ENCODE measurements at regions not wholly inside any gene's neighbourhood (a gene's known extent, or its start where the extent isn't known, plus 50 kb on each side); places are given as distances from the start of the nearest gene placed in this dataset.

DNA sequence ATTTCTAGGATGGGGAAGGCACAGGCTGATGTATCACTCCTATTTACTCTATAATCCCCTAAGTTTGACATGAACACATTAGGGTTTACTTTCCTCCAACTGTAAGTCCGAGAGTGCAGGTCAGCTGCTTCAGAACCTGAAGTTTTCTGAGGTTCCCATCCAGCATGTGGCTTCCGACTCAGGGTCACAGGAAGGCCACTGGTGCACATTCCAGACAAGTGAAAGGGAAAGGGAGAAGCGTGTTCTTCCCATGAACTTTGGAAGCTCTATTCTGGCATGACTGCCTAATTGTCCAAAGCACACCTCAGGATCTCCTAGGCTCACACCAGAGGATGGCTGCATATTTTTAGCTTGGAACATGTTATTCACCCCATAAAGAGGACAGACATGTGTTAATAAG, 602.6 kb downstream of the SEMA5A start:
- TF ChIP-seq SIN3A (IDR thresholded peaks at IDR 0.05; ENCODE audit: borderline replicate concordance, insufficient read depth, low read length) (no peak), POLR2AphosphoS5 (IDR thresholded peaks at IDR 0.05; ENCODE audit: low read depth, low read length) (no peak), TAF1 (IDR thresholded peaks at IDR 0.05; ENCODE audit: borderline replicate concordance, insufficient read depth, low read length) (no peak), FOXP2 (optimal IDR thresholded peaks at IDR 0.05; ENCODE audit: borderline replicate concordance, extremely low read depth, extremely low read length, insufficient read depth) (no peak)
- TF ChIP-seq, protein P1, sequence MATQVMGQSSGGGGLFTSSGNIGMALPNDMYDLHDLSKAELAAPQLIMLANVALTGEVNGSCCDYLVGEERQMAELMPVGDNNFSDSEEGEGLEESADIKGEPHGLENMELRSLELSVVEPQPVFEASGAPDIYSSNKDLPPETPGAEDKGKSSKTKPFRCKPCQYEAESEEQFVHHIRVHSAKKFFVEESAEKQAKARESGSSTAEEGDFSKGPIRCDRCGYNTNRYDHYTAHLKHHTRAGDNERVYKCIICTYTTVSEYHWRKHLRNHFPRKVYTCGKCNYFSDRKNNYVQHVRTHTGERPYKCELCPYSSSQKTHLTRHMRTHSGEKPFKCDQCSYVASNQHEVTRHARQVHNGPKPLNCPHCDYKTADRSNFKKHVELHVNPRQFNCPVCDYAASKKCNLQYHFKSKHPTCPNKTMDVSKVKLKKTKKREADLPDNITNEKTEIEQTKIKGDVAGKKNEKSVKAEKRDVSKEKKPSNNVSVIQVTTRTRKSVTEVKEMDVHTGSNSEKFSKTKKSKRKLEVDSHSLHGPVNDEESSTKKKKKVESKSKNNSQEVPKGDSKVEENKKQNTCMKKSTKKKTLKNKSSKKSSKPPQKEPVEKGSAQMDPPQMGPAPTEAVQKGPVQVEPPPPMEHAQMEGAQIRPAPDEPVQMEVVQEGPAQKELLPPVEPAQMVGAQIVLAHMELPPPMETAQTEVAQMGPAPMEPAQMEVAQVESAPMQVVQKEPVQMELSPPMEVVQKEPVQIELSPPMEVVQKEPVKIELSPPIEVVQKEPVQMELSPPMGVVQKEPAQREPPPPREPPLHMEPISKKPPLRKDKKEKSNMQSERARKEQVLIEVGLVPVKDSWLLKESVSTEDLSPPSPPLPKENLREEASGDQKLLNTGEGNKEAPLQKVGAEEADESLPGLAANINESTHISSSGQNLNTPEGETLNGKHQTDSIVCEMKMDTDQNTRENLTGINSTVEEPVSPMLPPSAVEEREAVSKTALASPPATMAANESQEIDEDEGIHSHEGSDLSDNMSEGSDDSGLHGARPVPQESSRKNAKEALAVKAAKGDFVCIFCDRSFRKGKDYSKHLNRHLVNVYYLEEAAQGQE (IDR thresholded peaks at IDR 0.05; ENCODE audit: insufficient read depth in 1 of 2, low read depth in 2 of 2, low read length in 2 of 2) = no peak

DNA sequence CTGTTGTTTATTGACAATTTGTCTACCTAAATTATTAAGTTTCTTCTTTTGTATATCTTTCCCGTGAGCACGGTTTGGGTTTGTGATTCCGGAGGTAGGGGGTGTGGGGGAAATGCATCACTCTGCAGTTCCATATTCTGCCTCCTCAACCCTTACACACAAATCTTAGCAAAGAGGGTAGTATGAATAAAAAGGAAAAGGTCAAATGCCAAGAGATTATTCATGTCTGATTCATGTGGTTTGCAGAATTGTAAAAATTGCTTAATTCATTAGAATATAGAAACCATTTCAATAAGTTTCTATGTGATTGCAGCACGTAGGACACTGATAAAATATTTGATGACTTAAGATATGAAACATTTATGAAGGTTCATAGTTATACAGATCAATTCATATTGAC, 601.9 kb downstream of the SEMA5A start:
- TF ChIP-seq POLR2AphosphoS5 (IDR thresholded peaks at IDR 0.05; ENCODE audit: low read depth, low read length) = no peak
- TF ChIP-seq, protein P1 (IDR thresholded peaks at IDR 0.05; ENCODE audit: insufficient read depth in 1 of 2, low read depth in 2 of 2, low read length in 2 of 2) = no peak
- TF ChIP-seq SIN3A (IDR thresholded peaks at IDR 0.05; ENCODE audit: borderline replicate concordance, insufficient read depth, low read length) = no peak
- TF ChIP-seq TAF1 (IDR thresholded peaks at IDR 0.05; ENCODE audit: borderline replicate concordance, insufficient read depth, low read length) = no peak
- TF ChIP-seq FOXP2 (optimal IDR thresholded peaks at IDR 0.05; ENCODE audit: borderline replicate concordance, extremely low read depth, extremely low read length, insufficient read depth) = no peak

GRCh38 chr5:8945972-8946371, 599.9 kb downstream of the SEMA5A start:
- TF ChIP-seq TAF1 (IDR thresholded peaks at IDR 0.05; ENCODE audit: borderline replicate concordance, insufficient read depth, low read length) = no peak
- TF ChIP-seq FOXP2 (optimal IDR thresholded peaks at IDR 0.05; ENCODE audit: borderline replicate concordance, extremely low read depth, extremely low read length, insufficient read depth) = no peak
- TF ChIP-seq, protein P1 (IDR thresholded peaks at IDR 0.05; ENCODE audit: insufficient read depth in 1 of 2, low read depth in 2 of 2, low read length in 2 of 2) = no peak
- TF ChIP-seq POLR2AphosphoS5 (IDR thresholded peaks at IDR 0.05; ENCODE audit: low read depth, low read length) = no peak
- TF ChIP-seq SIN3A (IDR thresholded peaks at IDR 0.05; ENCODE audit: borderline replicate concordance, insufficient read depth, low read length) = no peak

DNA sequence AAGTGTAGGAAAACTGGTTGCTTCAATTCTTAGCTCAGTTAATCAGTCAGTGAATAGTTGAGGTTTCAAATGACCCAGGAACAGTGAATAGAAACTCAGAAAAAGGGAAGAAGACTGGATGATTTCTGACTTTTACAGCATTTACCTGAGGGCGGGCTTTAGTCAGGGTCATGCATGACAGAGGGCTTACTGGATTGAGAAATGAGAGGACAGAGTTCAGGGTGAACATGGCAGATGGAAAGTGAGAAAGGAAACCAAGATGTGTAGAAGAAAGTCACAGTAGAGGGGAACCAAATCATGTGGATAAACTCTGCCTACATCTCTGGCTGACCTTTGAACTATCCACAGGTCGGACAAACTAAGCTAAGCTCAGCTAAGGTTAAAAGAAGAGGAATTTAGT, 596.0 kb downstream of the SEMA5A start:
- TF ChIP-seq, protein P1 (IDR thresholded peaks at IDR 0.05; ENCODE audit: insufficient read depth in 1 of 2, low read depth in 2 of 2, low read length in 2 of 2) = no peak
- TF ChIP-seq POLR2AphosphoS5 (IDR thresholded peaks at IDR 0.05; ENCODE audit: low read depth, low read length) (no peak), FOXP2 (optimal IDR thresholded peaks at IDR 0.05; ENCODE audit: borderline replicate concordance, extremely low read depth, extremely low read length, insufficient read depth) (no peak), SIN3A (IDR thresholded peaks at IDR 0.05; ENCODE audit: borderline replicate concordance, insufficient read depth, low read length) (no peak), TAF1 (IDR thresholded peaks at IDR 0.05; ENCODE audit: borderline replicate concordance, insufficient read depth, low read length) (no peak)

DNA sequence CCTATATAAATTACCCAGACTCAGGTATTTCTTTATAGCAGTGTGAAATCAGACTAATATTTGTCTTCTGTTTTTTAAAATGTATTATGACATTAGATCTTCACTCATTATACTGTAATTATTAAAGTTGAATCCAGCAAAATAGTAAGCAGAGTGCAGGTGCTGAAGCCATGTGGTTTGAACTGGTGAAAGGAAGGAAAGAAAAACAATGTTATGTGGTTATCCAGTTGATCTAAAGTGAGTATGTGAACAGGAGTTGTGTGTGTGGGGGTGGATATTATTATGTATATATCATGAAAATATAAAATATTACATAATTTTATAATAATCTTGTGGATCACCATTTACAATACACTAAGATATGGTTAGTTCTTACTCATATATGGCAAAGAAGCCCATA, 593.7 kb downstream of the SEMA5A start:
- no peak for TF ChIP-seq FOXP2 (optimal IDR thresholded peaks at IDR 0.05; ENCODE audit: borderline replicate concordance, extremely low read depth, extremely low read length, insufficient read depth)
- no peak for TF ChIP-seq POLR2AphosphoS5 (IDR thresholded peaks at IDR 0.05; ENCODE audit: low read depth, low read length)
- no peak for TF ChIP-seq TAF1 (IDR thresholded peaks at IDR 0.05; ENCODE audit: borderline replicate concordance, insufficient read depth, low read length)
- no peak for TF ChIP-seq SIN3A (IDR thresholded peaks at IDR 0.05; ENCODE audit: borderline replicate concordance, insufficient read depth, low read length)
- TF ChIP-seq, protein P1 (IDR thresholded peaks at IDR 0.05; ENCODE audit: insufficient read depth in 1 of 2, low read depth in 2 of 2, low read length in 2 of 2) = no peak

Data from PFSK-1 (cell line).